NOMO-1 treated with DMSO at 0.1 percent for 48 hours (cell line): ENCODE measurements at regions not wholly inside any gene's neighbourhood (a gene's known extent, or its start where the extent isn't known, plus 50 kb on each side); places are given as distances from the start of the nearest gene placed in this dataset.
"Not testable (repeated sequence)": the region's sequence is repeated elsewhere in the genome, so short reads cannot be mapped to it uniquely, and the experiment has no call there.

ENCODE experiments used
- DNase-seq: peaks from one replicate; lab custom pipeline; 2025; ENCODE audit not compliant: unreplicated experiment; lab: John Stamatoyannopoulos, UW

GRCh38 chr1:47491341-47491753, 53.5 kb downstream of the FOXD2 start:
- no peak for DNase-seq

- no peak for DNase-seq
Observed at GRCh38 chr1:47495176-47495713, 57.4 kb downstream of the FOXD2 start.

DNA sequence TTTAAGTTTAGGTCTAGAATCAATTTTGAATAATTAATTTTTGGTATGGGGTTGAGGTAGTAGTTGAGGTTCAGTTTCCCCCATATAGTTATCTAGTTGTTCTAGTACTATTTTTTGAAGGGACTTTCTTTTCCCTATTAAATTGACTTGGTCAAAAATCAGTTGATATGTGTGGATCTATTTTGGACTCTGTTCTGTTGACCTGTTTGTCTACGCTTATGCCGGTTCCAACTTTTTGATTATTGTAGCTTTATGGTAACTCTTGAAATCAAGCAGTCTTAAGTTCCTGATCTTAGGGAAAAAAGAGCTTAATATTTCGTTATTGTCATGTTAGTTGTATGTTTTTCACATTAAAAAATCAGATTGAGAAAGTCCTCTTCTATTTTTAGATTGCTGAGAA, 60.7 kb downstream of the FOXD2 start:
- DNase-seq: no peak

- no peak for DNase-seq
Observed at GRCh38 chr1:47501069-47501468, 63.2 kb downstream of the FOXD2 start.

DNA sequence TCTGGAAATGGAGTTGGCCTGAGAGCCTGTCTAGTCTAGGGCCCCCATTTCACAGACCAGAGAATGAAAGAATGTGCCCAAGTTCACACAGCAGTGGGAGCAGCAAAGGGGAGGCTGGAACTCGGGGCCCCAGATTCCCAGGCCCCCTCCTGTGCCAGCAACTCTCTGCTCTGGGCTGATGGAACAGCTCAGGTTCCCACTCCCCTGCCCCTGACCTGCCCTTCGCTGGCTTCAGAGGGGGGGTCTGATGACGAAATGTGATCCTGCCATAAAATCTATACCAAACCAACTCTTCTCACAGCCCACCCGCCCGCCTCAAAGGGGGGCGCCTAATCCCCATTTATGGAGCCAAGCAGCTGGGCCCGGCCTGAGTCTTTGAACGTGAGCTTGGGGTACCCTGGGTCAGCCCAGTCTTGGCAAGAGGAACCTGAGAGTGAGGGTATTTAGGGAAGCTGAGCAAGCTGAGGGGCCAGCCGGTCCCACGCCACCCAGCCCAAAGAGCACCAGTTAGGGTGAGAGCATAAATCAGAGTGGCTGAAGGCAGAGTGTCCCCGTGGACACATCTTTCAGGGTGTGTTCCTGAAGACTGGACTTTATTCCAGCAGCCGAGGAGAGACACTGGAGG, 65.0 kb downstream of the FOXD2 start:
- no peak for DNase-seq

DNA sequence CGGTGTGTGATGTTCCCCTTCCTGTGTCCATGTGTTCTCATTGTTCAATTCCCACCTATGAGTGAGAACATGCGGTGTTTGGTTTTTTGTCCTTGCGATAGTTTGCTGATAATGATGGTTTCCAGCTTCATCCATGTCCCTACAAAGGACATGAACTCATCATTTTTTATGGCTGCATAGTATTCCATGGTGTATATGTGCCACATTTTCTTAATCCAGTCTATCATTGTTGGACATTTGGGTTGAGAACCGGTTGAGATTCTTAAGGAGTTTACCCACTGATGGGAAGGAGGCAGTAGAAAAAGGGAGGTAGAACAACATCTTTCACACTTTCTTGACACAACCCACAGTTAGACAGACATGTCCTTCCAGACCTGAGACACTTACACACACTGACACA, 67.0 kb downstream of the FOXD2 start:
- not testable (repeated sequence) for DNase-seq

- no peak for DNase-seq
Observed at GRCh38 chr1:47505267-47505666, 67.4 kb downstream of the FOXD2 start.

GRCh38 chr1:47506053-47506452, 68.2 kb downstream of the FOXD2 start:
- no peak for DNase-seq

- DNase-seq: no peak
Observed at GRCh38 chr1:47507144-47507543, 69.3 kb downstream of the FOXD2 start.

DNA sequence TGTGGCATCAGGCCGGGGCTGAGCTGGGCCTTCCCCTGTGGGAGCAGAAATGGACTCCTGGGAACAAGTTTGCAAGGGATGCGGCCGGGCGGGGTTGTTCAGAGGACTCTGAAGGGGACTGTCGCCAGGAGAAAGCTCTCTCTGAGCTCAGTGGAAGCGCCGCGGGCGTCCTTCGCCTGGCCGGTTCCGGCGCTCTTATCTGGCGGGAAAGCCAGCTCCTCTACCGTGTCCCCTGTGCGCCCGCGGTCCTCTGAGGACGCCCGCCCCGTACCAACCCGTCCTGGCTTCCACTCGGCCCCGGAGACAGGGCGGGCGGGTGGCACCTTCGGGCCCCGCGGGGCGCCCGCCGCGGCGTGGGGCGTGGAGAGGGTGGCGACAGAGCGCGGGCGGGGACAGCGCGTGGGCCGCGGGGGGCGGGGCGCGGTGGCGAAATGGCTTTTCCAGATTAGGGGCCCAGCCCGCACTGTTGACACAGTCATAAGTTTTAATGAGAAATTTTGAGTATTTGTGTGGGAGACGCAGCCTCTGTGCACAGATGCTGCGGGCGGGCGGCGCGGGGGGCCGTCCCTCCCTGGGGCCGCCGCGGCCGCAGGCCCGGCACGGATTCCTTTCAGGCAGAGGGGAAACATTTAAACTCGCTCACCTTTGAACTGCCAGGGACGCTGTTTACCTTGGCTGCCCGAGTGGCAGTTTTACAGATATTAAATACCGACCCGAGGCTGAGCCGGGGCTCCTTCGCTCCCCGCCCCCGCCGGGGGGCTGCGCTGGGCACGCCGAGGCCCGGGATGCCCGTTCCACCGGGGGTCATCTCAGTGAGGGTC, 70.2 kb downstream of the FOXD2 start:
- no peak for DNase-seq

- no peak for DNase-seq
Observed at GRCh38 chr1:47508702-47509431, 71.0 kb downstream of the FOXD2 start.

GRCh38 chr1:47510282-47510811, 72.5 kb downstream of the FOXD2 start:
- no peak for DNase-seq

DNA sequence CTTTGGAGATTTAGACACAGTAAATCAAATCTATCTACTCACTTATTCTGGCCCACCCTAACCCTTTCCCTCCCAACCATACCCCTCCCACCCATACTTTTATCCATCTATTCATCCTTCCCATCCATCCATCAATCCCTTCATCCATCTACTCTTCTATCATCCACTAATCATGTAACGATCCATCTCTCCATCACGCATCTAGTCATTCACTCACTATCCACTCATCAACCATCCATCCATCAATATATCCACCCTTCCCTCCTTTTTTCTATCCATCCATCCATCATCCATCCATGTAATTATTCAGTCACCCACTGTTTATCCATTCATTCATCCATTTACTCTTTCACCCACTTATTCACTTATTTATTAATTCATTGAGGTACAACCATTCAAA, 74.0 kb downstream of the FOXD2 start:
- no peak for DNase-seq

DNA sequence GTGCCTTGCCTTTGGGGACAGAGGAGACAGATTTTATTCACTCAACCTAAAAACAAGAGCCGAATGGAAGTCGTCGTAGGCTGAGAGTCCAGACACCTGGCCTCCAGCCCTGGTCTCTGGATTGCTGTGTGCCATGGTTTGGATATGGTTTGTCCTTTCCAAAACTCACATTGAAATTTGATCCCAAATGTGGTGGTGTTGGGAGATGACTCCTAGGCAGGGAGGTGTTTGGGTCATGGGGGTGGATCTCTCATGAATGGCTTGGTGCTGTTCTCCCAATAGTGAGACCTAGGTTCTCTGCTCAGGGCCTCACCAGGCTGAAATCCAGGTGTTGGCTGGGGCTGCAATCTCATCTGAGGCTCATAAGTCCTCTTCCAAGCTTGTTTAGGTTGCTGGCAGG, 75.5 kb downstream of the FOXD2 start:
- DNase-seq: no peak

- no peak for DNase-seq
Observed at GRCh38 chr1:47514229-47514628, 76.4 kb downstream of the FOXD2 start.

DNA sequence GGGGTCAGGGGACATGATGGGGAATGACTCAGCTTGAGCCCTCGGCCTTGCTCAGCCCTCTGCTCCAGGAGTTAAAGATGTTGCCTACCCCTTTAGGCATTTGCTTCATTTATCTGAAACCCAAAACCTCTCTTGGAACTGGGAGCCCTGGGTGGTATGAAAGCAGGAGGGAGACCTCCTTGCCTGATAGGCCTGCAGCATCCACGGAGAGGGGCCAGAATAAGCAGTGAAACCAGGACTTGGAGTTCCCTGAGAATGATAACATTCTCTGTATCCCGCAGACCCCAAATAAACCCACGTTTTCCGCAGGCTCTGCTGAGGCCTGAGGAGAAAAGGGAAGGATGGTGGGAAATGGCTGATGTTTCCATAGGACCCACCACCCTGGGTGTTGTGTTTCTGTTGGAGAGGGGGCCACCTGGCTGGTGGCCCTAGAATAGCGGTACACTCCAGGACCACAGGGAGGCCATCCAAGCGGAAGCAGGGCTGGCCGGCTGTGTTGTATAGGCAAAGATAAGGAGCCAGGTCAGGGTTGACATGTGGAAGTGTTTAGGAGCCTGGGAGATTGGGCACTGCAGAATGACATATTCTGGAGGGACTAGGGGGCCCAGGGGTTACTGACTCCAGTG, 77.4 kb downstream of the FOXD2 start:
- DNase-seq: no peak

GRCh38 chr1:47517946-47518345, 80.1 kb downstream of the FOXD2 start:
- DNase-seq: no peak

- DNase-seq: no peak
Observed at GRCh38 chr1:47519491-47519890, 81.6 kb downstream of the FOXD2 start.

DNA sequence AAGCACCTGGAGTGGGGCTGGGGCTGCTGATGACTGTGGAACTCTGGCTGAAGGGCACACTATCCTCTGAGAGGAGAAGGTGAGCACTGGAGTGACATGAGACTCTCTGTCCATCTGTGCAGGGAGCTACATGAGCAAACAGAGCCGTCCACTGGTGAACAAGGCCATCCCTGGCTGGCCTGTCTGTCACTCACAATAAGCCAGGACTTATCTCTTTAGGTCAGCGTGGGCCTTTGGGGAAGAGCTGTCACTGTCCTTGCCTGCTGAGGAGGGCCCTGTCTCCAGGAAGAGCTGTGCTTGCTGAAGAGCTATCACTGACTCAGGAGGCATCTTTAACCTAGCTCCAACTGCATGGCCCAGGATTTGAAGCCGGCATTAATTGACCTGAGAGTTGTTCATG, 82.1 kb downstream of the FOXD2 start:
- no peak for DNase-seq

GRCh38 chr1:47521034-47521881, 83.4 kb downstream of the FOXD2 start:
- DNase-seq: no peak
